Caco-2 (cell line): ENCODE measurements at regions not wholly inside any gene's neighbourhood (a gene's known extent, or its start where the extent isn't known, plus 50 kb on each side); places are given as distances from the start of the nearest gene placed in this dataset.

Source experiments
- BruUV-seq: library from RNA; stranded (reverse); fragments of 400-500 nt; replicated peaks from 2 replicates; lab custom pipeline; 2021; lab: Mats Ljungman, UMichigan
- CTCF ChIA-PET: fragments of 300-600 bp; sonication (Branson Sonifier 250); formaldehyde crosslinking; loops from one replicate; lab custom pipeline; 2022; ENCODE audit warnings: antibody characterized with exemption; lab: Charles Lee
- POLR2A ChIA-PET: fragments of 300-600 bp; sonication (Branson Sonifier 250); formaldehyde crosslinking; loops from one replicate; lab custom pipeline; 2022; ENCODE audit warnings: antibody characterized with exemption; lab: Charles Lee
- DNase-seq, 2 experiments: peaks; one replicate each; pipeline versions ENCODE4 v3.0.0 to v3.0.0-alpha.2; 2020 to 2022
- H3K27me3 ChIP-seq: replicated peaks from 2 replicates; pipeline ENCODE4 v1.6.0; 2011; ENCODE audit warnings: low read length; ENCODE audit not compliant: control insufficient read depth, insufficient read depth
- H3K36me3 ChIP-seq: 2 replicates; pipeline ENCODE4 v1.5.1; 2011; ENCODE audit warnings: low read length; ENCODE audit not compliant: control insufficient read depth, insufficient read depth
- H3K4me1 ChIP-seq: fragments of 250-450 bp; sonication (Bioruptor Pico); 2 replicates; pipeline ENCODE4 v1.5.1; 2020; ENCODE audit warnings: mild to moderate bottlenecking
- H3K4me3 ChIP-seq: 2 replicates; pipeline ENCODE4 v1.5.1; 2011; ENCODE audit warnings: low read depth, mild to moderate bottlenecking, control low read depth, low read length
- H3K9me3 ChIP-seq: fragments of 250-450 bp; sonication (Bioruptor Pico); 2 replicates; pipeline ENCODE4 v1.5.1; 2020; ENCODE audit warnings: mild to moderate bottlenecking, moderate library complexity
- H3K27ac Mint-ChIP-seq: one replicate; pipeline ENCODE4 v1.8.0; 2022; ENCODE audit warnings: mixed read lengths; ENCODE audit not compliant: unreplicated experiment
- H3K27me3 Mint-ChIP-seq: one replicate; pipeline ENCODE4 v1.8.0; 2022; ENCODE audit warnings: mixed read lengths; ENCODE audit not compliant: insufficient read depth, unreplicated experiment
- H3K36me3 Mint-ChIP-seq: one replicate; pipeline ENCODE4 v1.8.0; 2022; ENCODE audit warnings: mild to moderate bottlenecking, mixed read lengths; ENCODE audit not compliant: insufficient read depth, unreplicated experiment
- H3K4me1 Mint-ChIP-seq: one replicate; pipeline ENCODE4 v1.8.0; 2022; ENCODE audit warnings: low read depth, mixed read lengths; ENCODE audit not compliant: unreplicated experiment
- H3K4me3 Mint-ChIP-seq: one replicate; pipeline ENCODE4 v1.8.0; 2022; ENCODE audit warnings: mild to moderate bottlenecking, moderate library complexity, mixed read lengths; ENCODE audit not compliant: unreplicated experiment
- H3K9me3 Mint-ChIP-seq: one replicate; pipeline ENCODE4 v1.8.0; 2022; ENCODE audit warnings: mixed read lengths; ENCODE audit not compliant: unreplicated experiment
- CTCF ChIP-seq, 2 experiments: fragments of 200-600 bp in 1 of 2; IDR thresholded peaks; 1 replicate in 1 of 2; 2 replicates in 1 of 2; pipeline versions ENCODE4 v1.5.1 to v1.8.0; 2011 to 2022; ENCODE audit warnings: antibody characterized with exemption in 1 of 2, control low read depth in 1 of 2, inconsistent platforms in 1 of 2, low read depth in 1 of 2, low read length in 1 of 2, mild to moderate bottlenecking in 1 of 2, moderate library complexity in 1 of 2; ENCODE audit not compliant: insufficient read depth in 1 of 2, severe bottlenecking in 1 of 2, unreplicated experiment in 1 of 2
- intact Hi-C: fragments of 100-400 bp; cut with micrococcal nuclease; formaldehyde crosslinking; loops from one replicate; pipeline ENCODE4 v1.10.0; 2022; ENCODE audit not compliant: unreplicated experiment

DNA sequence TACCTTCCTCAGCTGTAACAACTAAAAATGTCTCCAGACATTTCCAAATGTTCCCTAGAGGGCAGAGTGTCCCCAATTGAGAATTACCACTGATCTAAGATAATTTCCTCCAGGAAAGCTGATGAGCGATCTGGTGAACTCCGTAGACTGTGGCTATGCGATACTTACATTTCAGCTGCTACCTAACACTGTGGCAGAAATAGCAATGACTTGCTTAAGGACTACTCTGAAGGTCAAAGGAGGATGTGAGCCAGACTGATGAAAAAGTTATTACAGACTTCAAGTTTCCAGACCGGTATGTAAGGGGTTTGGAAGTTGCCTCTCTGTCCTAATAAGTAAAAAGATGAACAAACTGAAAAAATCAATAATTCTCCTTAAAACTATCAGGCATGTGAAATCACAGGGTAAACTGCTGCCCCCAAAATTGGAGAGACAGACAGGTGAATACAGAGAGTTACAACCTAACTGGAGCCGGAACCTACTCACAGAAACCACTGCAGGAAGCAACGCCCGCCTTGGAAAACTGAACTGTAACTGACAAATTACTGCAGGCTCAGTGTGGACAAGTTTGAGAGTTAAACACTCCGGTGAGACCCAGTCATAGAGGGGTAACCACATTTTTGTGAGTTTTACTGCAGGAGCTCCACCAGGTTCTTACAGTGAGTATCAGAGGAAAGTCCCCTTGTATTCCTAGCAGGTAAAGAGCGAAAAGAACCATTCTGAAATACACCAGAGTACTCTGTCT, 60.0 kb upstream of the PARP11 start:
- ChIA-PET CTCF (interaction anchor here (1.6 kb wide), 1 partner anchor 49 kb away, joined by 4 read pairs; no protein-coding TSS in a partner anchor), POLR2A (no interaction called here)
- Mint-ChIP-seq H3K27me3 (peaks cover 5% of the 10 kb centered on the region), H3K9me3 (no peaks in the 10 kb centered on the region), H3K36me3 (no peaks in the 10 kb centered on the region), H3K4me3 (no peak overlapping the region), H3K27ac (no peak overlapping the region), H3K4me1 (no peaks in the 10 kb centered on the region)
- Histone ChIP-seq H3K4me1 (0 out of 2 replicates have a peak, but pooled peaks cover 3% of the 10 kb centered on the region), H3K9me3 (no peaks in the 10 kb centered on the region), H3K4me3 (no peak overlapping the region), H3K36me3 (no peaks in the 10 kb centered on the region), H3K27me3 (no peaks in the 10 kb centered on the region)
- no TSS peak for BruUV-seq
- intact Hi-C loops: no loop called here
- no peak for TF ChIP-seq CTCF (IDR thresholded peaks at IDR 0.05; ENCODE audit: insufficient read depth in 1 of 2, low read depth in 1 of 2, low read length in 1 of 2, severe bottlenecking in 1 of 2, unreplicated experiment in 1 of 2)
- DNase-seq: no peak

DNA sequence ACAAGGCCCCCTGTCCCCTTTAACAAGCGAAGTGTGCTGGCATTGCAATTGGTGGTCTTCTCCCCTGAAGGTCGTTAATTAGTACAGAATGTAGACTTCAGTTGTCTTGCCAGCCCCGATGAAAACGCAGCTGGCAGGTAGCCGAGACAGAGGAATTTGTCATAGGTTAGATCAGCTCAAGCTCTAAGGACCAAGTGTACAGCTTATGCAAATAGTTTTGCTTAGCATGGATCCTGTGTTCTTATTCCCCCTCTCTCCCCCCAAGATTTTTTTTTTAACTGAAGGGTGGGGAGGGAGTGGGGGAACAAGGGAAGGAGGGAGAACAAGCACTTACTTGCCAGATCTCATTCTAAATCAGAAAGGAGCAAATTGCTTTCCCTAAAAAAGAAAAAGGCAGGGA, 58.6 kb upstream of the PARP11 start:
- no peaks in the 10 kb centered on the region for H3K27me3 ChIP-seq
- BruUV-seq: no TSS peak
- no peaks in the 10 kb centered on the region for H3K9me3 ChIP-seq
- intact Hi-C loops: no loop called here
- H3K4me1 ChIP-seq: 0 out of 2 replicates have a peak, but pooled peaks cover 3% of the 10 kb centered on the region
- no peaks in the 10 kb centered on the region for H3K36me3 ChIP-seq
- Mint-ChIP-seq H3K9me3 (no peaks in the 10 kb centered on the region), H3K27me3 (peaks cover 5% of the 10 kb centered on the region), H3K4me3 (no peak overlapping the region), H3K4me1 (no peaks in the 10 kb centered on the region), H3K36me3 (no peaks in the 10 kb centered on the region), H3K27ac (no peak overlapping the region)
- no peak for DNase-seq
- CTCF ChIA-PET: no interaction called here
- POLR2A ChIA-PET: interaction anchor here (0.5 kb wide), 1 partner anchor 52 kb away, joined by 6 read pairs; no protein-coding TSS in a partner anchor
- H3K4me3 ChIP-seq: no peak overlapping the region
- no peak for TF ChIP-seq CTCF (IDR thresholded peaks at IDR 0.05; ENCODE audit: insufficient read depth in 1 of 2, low read depth in 1 of 2, low read length in 1 of 2, severe bottlenecking in 1 of 2, unreplicated experiment in 1 of 2)

DNA sequence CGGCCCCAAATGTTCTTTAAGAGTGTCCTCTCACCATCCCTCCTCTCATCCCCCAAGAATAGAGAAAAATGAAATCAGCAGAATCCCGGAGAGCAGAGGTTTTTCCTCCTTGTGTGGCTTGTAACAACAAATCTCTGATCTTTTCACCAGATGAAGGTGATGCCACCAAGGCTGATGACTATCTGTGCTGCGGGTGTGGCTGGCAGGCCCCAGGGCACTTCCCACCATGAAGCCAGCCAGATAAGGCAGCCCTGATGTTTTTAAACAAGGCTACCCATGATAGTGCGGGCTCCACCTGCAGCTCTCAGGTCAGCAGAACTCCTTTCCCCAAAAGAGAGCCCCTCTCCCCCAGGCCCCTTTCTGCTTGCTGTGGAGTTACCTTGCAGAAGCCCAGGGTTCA, 58.0 kb upstream of the PARP11 start:
- H3K27me3 Mint-ChIP-seq: peaks cover 5% of the 10 kb centered on the region
- H3K4me3 Mint-ChIP-seq: no peak overlapping the region
- no peak for TF ChIP-seq CTCF (IDR thresholded peaks at IDR 0.05; ENCODE audit: insufficient read depth in 1 of 2, low read depth in 1 of 2, low read length in 1 of 2, severe bottlenecking in 1 of 2, unreplicated experiment in 1 of 2)
- no peaks in the 10 kb centered on the region for H3K4me1 Mint-ChIP-seq
- ChIA-PET POLR2A (no interaction called here), CTCF (no interaction called here)
- no peaks in the 10 kb centered on the region for H3K9me3 Mint-ChIP-seq
- no peak overlapping the region for H3K4me3 ChIP-seq
- no peaks in the 10 kb centered on the region for H3K36me3 ChIP-seq
- H3K36me3 Mint-ChIP-seq: no peaks in the 10 kb centered on the region
- H3K4me1 ChIP-seq: 0 out of 2 replicates have a peak, but pooled peaks cover 3% of the 10 kb centered on the region
- no peaks in the 10 kb centered on the region for H3K27me3 ChIP-seq
- no peaks in the 10 kb centered on the region for H3K9me3 ChIP-seq
- H3K27ac Mint-ChIP-seq: no peak overlapping the region
- intact Hi-C loops: no loop called here
- BruUV-seq: no TSS peak
- no peak for DNase-seq
